Activated CD4-positive, alpha-beta memory T cell treated with anti-CD3 and anti-CD28 coated beads for 36 hours (primary cell): ENCODE measurements at regions not wholly inside any gene's neighbourhood (a gene's known extent, or its start where the extent isn't known, plus 50 kb on each side); places are given as distances from the start of the nearest gene placed in this dataset.

ENCODE experiments used
- CTCF ChIA-PET: fragments of 350-600 bp; sonication (Branson Sonifier 250); formaldehyde crosslinking; loops from one replicate; lab custom pipeline; 2021; ENCODE audit warnings: antibody characterized with exemption, inconsistent platforms; lab: Charles Lee
- POLR2A ChIA-PET: fragments of 350-600 bp; sonication (Branson Sonifier 250); formaldehyde crosslinking; loops from one replicate; lab custom pipeline; 2021; ENCODE audit warnings: antibody characterized with exemption; lab: Charles Lee
- DNase-seq: peaks from one replicate; pipeline ENCODE4 v3.0.0-alpha.2; 2020
- H3K27ac Mint-ChIP-seq: one replicate; pipeline ENCODE4 v1.8.0; 2021; ENCODE audit warnings: mixed read lengths
- H3K27me3 Mint-ChIP-seq: one replicate; pipeline ENCODE4 v1.8.0; 2021; ENCODE audit warnings: mixed read lengths
- H3K36me3 Mint-ChIP-seq: one replicate; pipeline ENCODE4 v1.8.0; 2021; ENCODE audit warnings: mixed read lengths
- H3K4me1 Mint-ChIP-seq: one replicate; pipeline ENCODE4 v1.8.0; 2021; ENCODE audit warnings: low read depth, mixed read lengths
- H3K4me3 Mint-ChIP-seq: one replicate; pipeline ENCODE4 v1.8.0; 2021; ENCODE audit warnings: mild to moderate bottlenecking, mixed read lengths
- H3K9me3 Mint-ChIP-seq: one replicate; pipeline ENCODE4 v1.8.0; 2021; ENCODE audit warnings: mixed read lengths
- intact Hi-C: fragments of 100-400 bp; cut with micrococcal nuclease; formaldehyde crosslinking; loops from one replicate; pipeline ENCODE4 v1.15.1; 2023

GRCh38 chr14:104292084-104292970 lies 153.9 kb downstream of the KIF26A start:
- Mint-ChIP-seq H3K27me3 (peaks cover 5% of the 10 kb centered on the region), H3K27ac (no peak overlapping the region), H3K9me3 (peaks cover 11% of the 10 kb centered on the region), H3K36me3 (no peaks in the 10 kb centered on the region), H3K4me3 (no peak overlapping the region), H3K4me1 (no peaks in the 10 kb centered on the region)
- ChIA-PET CTCF (no interaction called here), POLR2A (no interaction called here)
- DNase-seq, result no peak
- intact Hi-C loops, result no loop called here

GRCh38 chr14:104293231-104293841 lies 154.9 kb downstream of the KIF26A start:
- H3K4me3 Mint-ChIP-seq, result no peak overlapping the region
- H3K9me3 Mint-ChIP-seq, result peaks cover 11% of the 10 kb centered on the region
- H3K4me1 Mint-ChIP-seq, result no peaks in the 10 kb centered on the region
- H3K27ac Mint-ChIP-seq, result no peak overlapping the region
- DNase-seq, result no peak
- ChIA-PET POLR2A (no interaction called here), CTCF (no interaction called here)
- intact Hi-C loops, result no loop called here
- peaks cover 5% of the 10 kb centered on the region for H3K27me3 Mint-ChIP-seq
- H3K36me3 Mint-ChIP-seq, result no peaks in the 10 kb centered on the region

GRCh38 chr14:104293851-104294627 lies 155.7 kb downstream of the KIF26A start:
- H3K9me3 Mint-ChIP-seq, result peaks cover 4% of the 10 kb centered on the region
- no peaks in the 10 kb centered on the region for H3K36me3 Mint-ChIP-seq
- peaks cover 5% of the 10 kb centered on the region for H3K27me3 Mint-ChIP-seq
- H3K4me1 Mint-ChIP-seq, result no peaks in the 10 kb centered on the region
- no peak overlapping the region for H3K4me3 Mint-ChIP-seq
- ChIA-PET CTCF (no interaction called here), POLR2A (no interaction called here)
- intact Hi-C loops, result no loop called here
- DNase-seq, result no peak
- H3K27ac Mint-ChIP-seq, result no peak overlapping the region

- DNase-seq, result no peak
- Mint-ChIP-seq H3K36me3 (no peaks in the 10 kb centered on the region), H3K9me3 (no peaks in the 10 kb centered on the region), H3K4me3 (no peak overlapping the region), H3K4me1 (no peaks in the 10 kb centered on the region), H3K27me3 (peaks cover 5% of the 10 kb centered on the region), H3K27ac (no peak overlapping the region)
- CTCF ChIA-PET, result no interaction called here
- intact Hi-C loops, result no loop called here
- POLR2A ChIA-PET, result no interaction called here
These were observed 156.2 kb downstream of the KIF26A start for GRCh38 chr14:104294628-104294982.

- ChIA-PET POLR2A (no interaction called here), CTCF (no interaction called here)
- Mint-ChIP-seq H3K36me3 (no peaks in the 10 kb centered on the region), H3K9me3 (no peaks in the 10 kb centered on the region), H3K4me1 (no peaks in the 10 kb centered on the region), H3K4me3 (no peak overlapping the region), H3K27ac (no peak overlapping the region), H3K27me3 (peaks cover 5% of the 10 kb centered on the region)
- DNase-seq, result no peak
- intact Hi-C loops, result no loop called here
These were observed 156.7 kb downstream of the KIF26A start for GRCh38 chr14:104294983-104295680.

- no peak overlapping the region for H3K27ac Mint-ChIP-seq
- intact Hi-C loops, result no loop called here
- ChIA-PET CTCF (no interaction called here), POLR2A (no interaction called here)
- H3K27me3 Mint-ChIP-seq, result peaks cover 5% of the 10 kb centered on the region
- no peak overlapping the region for H3K4me3 Mint-ChIP-seq
- no peak for DNase-seq
- no peaks in the 10 kb centered on the region for H3K4me1 Mint-ChIP-seq
- no peaks in the 10 kb centered on the region for H3K9me3 Mint-ChIP-seq
- H3K36me3 Mint-ChIP-seq, result no peaks in the 10 kb centered on the region
These were observed 157.4 kb downstream of the KIF26A start for GRCh38 chr14:104295681-104296387.

GRCh38 chr14:104296388-104297312 lies 158.3 kb downstream of the KIF26A start:
- DNase-seq, result no peak
- intact Hi-C loops, result no loop called here
- CTCF ChIA-PET, result no interaction called here
- Mint-ChIP-seq H3K9me3 (peaks cover 4% of the 10 kb centered on the region), H3K27me3 (peaks cover 5% of the 10 kb centered on the region), H3K36me3 (no peaks in the 10 kb centered on the region), H3K4me1 (no peaks in the 10 kb centered on the region), H3K4me3 (no peak overlapping the region), H3K27ac (no peak overlapping the region)
- POLR2A ChIA-PET, result no interaction called here

- Mint-ChIP-seq H3K4me1 (no peaks in the 10 kb centered on the region), H3K9me3 (peaks cover 4% of the 10 kb centered on the region), H3K27me3 (peaks cover 5% of the 10 kb centered on the region), H3K36me3 (no peaks in the 10 kb centered on the region), H3K27ac (no peak overlapping the region), H3K4me3 (no peak overlapping the region)
- ChIA-PET POLR2A (no interaction called here), CTCF (no interaction called here)
- intact Hi-C loops, result no loop called here
- no peak for DNase-seq
These were observed 158.9 kb downstream of the KIF26A start for GRCh38 chr14:104297313-104297704.

GRCh38 chr14:104297721-104298401 lies 159.5 kb downstream of the KIF26A start:
- Mint-ChIP-seq H3K27me3 (peaks cover 5% of the 10 kb centered on the region), H3K4me3 (no peak overlapping the region), H3K9me3 (peaks cover 4% of the 10 kb centered on the region), H3K4me1 (no peaks in the 10 kb centered on the region), H3K27ac (no peak overlapping the region), H3K36me3 (no peaks in the 10 kb centered on the region)
- intact Hi-C loops, result no loop called here
- ChIA-PET POLR2A (no interaction called here), CTCF (no interaction called here)
- DNase-seq, result no peak

- Mint-ChIP-seq H3K4me1 (no peaks in the 10 kb centered on the region), H3K36me3 (no peaks in the 10 kb centered on the region), H3K27me3 (peaks cover 5% of the 10 kb centered on the region), H3K4me3 (no peak overlapping the region), H3K27ac (no peak overlapping the region), H3K9me3 (peaks cover 4% of the 10 kb centered on the region)
- intact Hi-C loops, result no loop called here
- CTCF ChIA-PET, result no interaction called here
- POLR2A ChIA-PET, result no interaction called here
- DNase-seq, result no peak
These were observed 160.1 kb downstream of the KIF26A start for GRCh38 chr14:104298458-104298857.
